ENCODE measurements at regions not wholly inside any gene's neighbourhood (a gene's known extent, or its start where the extent isn't known, plus 50 kb on each side); places are given as distances from the start of the nearest gene placed in this dataset.

DNA sequence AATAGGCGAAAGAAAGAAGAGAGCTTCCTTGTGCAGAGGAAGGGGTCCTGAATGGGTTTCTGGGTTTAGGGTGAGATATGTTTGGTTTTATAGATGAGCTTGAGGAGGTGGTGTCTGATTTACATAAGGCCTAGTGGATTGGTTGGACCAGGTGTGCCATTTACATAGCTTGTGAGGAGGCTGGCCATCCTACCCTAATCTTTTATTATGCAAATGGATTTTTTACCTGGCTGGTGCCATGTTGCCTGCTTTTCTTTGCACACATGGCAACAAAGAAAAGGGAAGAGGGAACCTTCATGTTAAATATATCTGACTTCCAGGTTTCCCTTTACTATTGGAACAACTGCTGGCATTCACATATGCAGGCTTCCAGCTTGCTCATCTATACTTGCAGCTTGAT lies 585.3 kb downstream of the PTPRU start:
- no peaks in the 10 kb centered on the region for H3K4me1 Mint-ChIP-seq

DNA sequence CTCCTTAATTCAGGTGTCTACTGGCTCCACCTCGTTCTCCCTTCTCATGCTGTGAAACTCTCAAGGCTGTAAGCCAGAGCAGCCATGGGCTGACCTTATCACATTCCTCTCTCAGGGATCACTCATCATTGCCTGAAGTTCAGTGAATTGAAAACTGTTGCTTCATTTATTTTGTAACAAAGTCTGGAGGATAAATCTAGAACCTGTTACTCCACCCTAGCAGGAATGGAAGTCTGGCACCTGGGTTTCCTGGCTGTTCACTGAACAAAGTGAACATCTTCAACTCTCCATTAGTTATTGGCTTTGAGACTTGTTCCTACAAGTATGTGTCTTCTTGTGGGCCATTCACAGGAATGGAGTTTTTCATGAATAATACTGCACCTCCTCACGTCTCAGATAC lies 584.1 kb downstream of the PTPRU start:
- Mint-ChIP-seq H3K9me3 (no peaks in the 10 kb centered on the region), H3K27me3 (peaks cover 34% of the 10 kb centered on the region), H3K4me3 (no peak overlapping the region), H3K36me3 (ENCODE audit: low read depth) (no peaks in the 10 kb centered on the region), H3K4me1 (no peaks in the 10 kb centered on the region), H3K27ac (no peak overlapping the region)
- POLR2A ChIA-PET, result no interaction called here
- CTCF ChIA-PET, result no interaction called here
- DNase-seq, result no peak

More for the DNA sequence above, 585.3 kb downstream of the PTPRU start:
- CTCF ChIA-PET, result no interaction called here
- POLR2A ChIA-PET, result no interaction called here
- Mint-ChIP-seq H3K27me3 (peaks cover 24% of the 10 kb centered on the region), H3K36me3 (ENCODE audit: low read depth) (no peaks in the 10 kb centered on the region), H3K27ac (no peak overlapping the region), H3K9me3 (no peaks in the 10 kb centered on the region), H3K4me3 (no peak overlapping the region)
- no peak for DNase-seq

DNA sequence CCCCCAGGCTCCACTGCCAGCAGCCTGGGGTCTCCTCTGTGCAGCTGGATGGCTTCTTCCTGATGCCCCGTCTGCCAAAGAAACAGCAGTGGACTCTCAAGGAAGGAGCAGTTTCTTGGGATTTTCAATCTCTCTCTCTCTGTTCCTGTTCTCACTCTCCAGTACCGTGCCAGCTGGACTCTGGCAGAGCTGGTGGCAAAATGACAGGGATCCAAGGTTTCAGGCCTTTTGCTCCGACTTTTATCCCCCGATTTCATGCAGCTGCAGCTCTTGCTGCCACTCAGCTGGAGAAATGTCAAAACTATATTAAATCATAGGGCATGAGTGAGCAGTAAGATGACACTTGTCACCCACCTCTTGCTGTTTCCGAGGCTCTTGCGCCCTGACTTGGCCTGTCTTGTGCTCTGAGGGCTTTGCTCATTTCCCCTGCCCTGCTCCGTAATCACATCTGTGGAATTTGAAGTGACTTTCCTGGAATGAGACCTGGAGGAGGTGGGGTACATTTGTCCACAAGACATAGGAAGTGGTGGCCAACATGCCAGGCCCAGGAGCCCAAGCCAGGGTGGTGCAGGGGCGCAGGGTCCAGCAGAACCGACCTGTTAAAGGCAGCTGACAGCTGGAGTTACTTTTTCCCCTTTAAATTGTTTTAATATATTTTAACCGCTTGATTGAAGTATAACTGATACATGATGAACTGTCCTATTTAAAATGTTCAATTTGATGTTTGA lies 576.2 kb downstream of the PTPRU start:
- no peak overlapping the region for H3K27ac Mint-ChIP-seq
- peaks cover 25% of the 10 kb centered on the region for H3K27me3 Mint-ChIP-seq
- no peak for DNase-seq
- H3K36me3 Mint-ChIP-seq (ENCODE audit: low read depth), result no peaks in the 10 kb centered on the region
- H3K4me3 Mint-ChIP-seq, result no peak overlapping the region
- POLR2A ChIA-PET, result no interaction called here
- no peaks in the 10 kb centered on the region for H3K9me3 Mint-ChIP-seq
- no peaks in the 10 kb centered on the region for H3K4me1 Mint-ChIP-seq
- CTCF ChIA-PET, result no interaction called here

DNA sequence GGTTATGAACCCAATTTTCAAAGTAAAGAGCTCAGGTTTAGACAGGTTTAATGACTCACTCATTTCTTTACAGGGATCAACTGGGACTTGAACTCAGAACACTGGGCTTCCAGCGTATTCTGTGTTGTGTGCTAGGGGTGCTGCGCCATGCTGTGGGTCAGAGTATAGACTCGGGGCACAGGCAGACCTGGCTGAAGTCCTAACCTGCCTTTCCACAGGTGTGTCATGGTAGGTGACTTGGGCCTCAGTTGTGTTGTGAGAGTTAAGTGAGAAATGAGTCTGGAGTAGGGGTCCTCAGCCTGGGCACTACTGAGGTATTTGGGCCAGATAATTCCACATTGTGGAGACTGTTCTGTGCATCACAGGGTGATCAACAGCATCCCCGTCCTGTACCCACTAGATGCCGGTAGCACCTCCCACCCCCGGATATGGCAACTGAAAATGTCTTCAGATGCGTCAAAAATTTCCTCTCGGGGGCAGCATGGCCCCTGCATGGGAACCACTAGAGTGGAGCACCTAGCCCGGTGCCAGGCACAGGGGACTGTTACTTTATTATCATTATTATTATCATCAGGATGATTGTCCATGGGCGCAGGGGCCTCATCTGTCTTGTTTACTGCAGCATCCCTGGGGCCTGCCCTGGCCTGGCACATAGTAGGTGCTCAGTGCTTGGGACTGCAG lies 575.5 kb downstream of the PTPRU start:
- H3K9me3 Mint-ChIP-seq, result no peaks in the 10 kb centered on the region
- no peak overlapping the region for H3K4me3 Mint-ChIP-seq
- POLR2A ChIA-PET, result no interaction called here
- DNase-seq, result no peak
- H3K27ac Mint-ChIP-seq, result no peak overlapping the region
- CTCF ChIA-PET, result no interaction called here
- H3K36me3 Mint-ChIP-seq (ENCODE audit: low read depth), result no peaks in the 10 kb centered on the region
- peaks cover 20% of the 10 kb centered on the region for H3K27me3 Mint-ChIP-seq
- H3K4me1 Mint-ChIP-seq, result no peaks in the 10 kb centered on the region

DNA sequence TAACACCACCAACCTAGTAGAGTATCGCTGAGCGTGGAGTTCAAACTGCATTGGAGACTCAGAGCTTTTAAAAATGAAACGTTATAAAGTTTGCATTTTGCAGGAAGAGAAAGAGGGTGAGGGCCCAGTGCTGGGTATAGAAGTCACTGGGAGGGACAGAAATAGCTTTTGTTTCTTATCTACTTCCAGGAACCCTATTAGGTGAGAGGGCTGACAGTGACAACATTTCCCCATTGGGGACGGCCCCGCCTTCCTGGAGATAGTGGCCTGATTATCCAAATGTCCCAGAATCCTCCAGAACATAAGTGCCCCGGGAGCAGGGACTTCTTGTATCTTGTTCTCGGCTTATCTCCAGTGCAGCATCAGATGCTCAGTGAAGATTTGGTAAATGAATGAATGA lies 574.9 kb downstream of the PTPRU start:
- peaks cover 17% of the 10 kb centered on the region for H3K27me3 Mint-ChIP-seq
- no peaks in the 10 kb centered on the region for H3K4me1 Mint-ChIP-seq
- DNase-seq, result no peak
- H3K9me3 Mint-ChIP-seq, result no peaks in the 10 kb centered on the region
- H3K27ac Mint-ChIP-seq, result no peak overlapping the region
- H3K4me3 Mint-ChIP-seq, result no peak overlapping the region
- no peaks in the 10 kb centered on the region for H3K36me3 Mint-ChIP-seq (ENCODE audit: low read depth)
- ChIA-PET CTCF (no interaction called here), POLR2A (no interaction called here)

DNA sequence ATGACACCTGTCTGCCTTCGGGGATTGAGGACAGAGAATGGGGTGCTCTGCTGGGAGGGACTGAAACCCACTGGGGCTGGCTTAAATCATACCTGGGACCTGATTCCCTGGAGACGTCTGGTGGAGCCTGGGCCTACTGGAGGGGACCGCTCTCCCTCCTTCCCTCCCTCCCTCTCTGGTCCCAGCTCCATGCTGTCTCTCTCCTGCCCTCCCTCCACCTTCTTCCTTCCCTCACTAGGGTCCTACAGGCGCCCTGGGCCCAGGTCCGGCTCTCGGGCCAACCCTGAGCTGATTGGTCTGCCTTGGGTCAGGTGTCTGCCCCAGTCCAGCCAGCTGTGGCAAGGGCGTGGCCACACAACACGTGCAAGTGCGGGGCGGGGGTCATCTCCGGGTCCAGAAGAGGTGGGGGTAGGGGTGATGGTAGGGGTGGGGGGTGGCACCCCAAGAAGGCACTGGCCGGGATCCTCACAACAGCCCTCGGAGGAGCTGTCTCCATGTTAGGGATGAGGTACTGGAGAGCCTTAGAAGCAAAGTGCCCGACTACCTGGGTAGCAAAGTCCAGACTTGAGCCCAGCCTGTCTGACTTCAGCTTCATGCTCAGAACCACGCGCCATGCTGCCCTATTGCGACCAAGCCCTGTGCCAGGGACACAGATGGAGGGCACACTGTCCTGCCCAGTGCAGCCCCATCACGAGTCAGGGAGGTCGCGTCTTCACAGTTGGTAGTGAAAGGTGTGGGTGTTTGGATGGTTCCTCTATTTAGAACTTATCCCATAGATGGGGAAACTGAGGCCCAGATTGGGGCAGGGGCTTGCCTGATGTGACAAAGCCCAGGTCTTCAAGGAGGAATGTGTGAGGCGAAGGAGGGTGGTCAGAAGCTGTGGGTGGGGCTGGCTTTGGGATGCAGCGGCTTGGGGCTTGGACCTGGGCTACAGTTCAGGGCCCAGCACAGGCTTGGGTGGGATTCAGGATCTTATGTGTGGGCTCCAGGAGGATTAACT lies 574.1 kb downstream of the PTPRU start:
- H3K9me3 Mint-ChIP-seq, result no peaks in the 10 kb centered on the region
- H3K36me3 Mint-ChIP-seq (ENCODE audit: low read depth), result no peaks in the 10 kb centered on the region
- H3K4me3 Mint-ChIP-seq, result no peak overlapping the region
- H3K27ac Mint-ChIP-seq, result no peak overlapping the region
- no peaks in the 10 kb centered on the region for H3K4me1 Mint-ChIP-seq
- POLR2A ChIA-PET, result no interaction called here
- H3K27me3 Mint-ChIP-seq, result peaks cover 9% of the 10 kb centered on the region
- no peak for DNase-seq
- CTCF ChIA-PET, result no interaction called here

DNA sequence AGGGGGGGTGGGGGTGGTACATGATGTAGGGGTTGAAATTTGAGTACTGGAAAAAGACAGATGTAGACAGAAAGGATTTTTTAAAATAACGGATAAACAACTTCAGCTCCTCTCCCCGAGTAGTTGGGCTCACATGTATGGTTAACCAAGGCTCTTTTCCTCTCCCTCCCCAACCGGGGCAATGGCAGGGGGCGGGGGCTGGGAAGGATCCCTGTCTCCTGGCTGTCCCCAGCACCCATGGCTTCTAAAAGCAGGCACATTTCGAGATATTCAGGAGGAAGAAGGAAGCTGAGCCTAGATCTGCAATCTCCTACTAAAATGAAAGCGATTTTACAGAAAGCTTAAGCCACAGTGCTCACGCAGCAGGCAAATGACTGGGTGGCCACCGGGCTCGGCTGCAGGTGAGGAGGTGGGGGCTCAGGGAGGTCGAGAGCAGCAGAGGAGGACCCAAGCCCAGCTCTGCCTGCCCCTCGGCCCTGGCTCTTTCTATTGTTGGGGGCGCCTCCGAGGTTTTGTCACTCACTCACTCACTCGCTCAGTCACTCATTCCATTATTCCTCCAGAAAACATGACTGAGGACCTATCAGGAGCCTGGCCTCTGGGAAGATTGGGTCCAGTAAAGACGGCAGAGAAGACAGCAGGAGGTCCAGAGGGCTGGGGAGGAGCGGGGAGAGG lies 573.3 kb downstream of the PTPRU start:
- no peaks in the 10 kb centered on the region for H3K36me3 Mint-ChIP-seq (ENCODE audit: low read depth)
- no peaks in the 10 kb centered on the region for H3K4me1 Mint-ChIP-seq
- H3K9me3 Mint-ChIP-seq, result no peaks in the 10 kb centered on the region
- H3K27me3 Mint-ChIP-seq, result peaks cover 7% of the 10 kb centered on the region
- no peak overlapping the region for H3K4me3 Mint-ChIP-seq
- ChIA-PET CTCF (no interaction called here), POLR2A (no interaction called here)
- no peak for DNase-seq
- H3K27ac Mint-ChIP-seq, result no peak overlapping the region

DNA sequence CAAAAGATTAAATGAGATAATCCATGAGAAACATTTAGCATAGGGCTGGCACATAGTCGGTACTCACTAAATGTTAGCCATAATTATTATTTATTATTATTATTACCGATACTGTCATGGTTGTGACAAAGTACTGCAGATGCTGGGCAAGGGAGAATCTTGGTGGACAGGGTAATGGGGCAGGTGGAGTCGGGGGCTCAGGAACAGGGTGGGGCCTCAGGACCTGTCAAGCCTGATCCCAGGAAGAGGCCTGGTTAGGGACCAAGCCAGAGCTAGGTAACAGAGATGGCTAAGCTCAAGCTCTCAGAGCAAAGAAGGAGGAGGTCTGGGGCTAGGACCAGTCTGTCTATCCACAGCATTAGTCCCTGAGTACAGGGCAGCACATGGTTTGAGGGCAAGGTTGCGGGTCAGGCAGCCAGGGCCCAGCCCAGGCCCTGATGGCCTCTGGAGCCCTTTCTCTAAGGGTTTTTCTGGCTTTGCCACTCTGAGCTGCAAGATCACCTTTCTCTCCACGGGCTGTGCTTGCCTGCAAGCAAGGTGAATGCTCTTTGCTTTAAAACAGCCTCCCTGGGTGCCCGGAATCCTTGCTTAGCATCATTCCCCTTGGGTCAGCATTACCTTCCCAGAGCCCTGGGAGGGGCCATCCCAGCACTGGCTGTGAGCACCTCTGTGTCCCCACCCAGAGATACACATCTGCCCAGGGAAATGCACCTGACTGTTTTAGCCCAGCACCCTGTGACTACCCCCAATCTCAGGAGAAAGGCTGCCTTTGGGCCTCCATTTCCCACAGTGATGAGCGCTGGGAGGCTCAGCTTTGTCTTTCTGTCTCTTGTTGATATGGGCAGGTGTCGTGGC lies 572.0 kb downstream of the PTPRU start:
- peaks cover 4% of the 10 kb centered on the region for H3K27me3 Mint-ChIP-seq
- no peak overlapping the region for H3K27ac Mint-ChIP-seq
- H3K9me3 Mint-ChIP-seq, result no peaks in the 10 kb centered on the region
- no peak overlapping the region for H3K4me3 Mint-ChIP-seq
- POLR2A ChIA-PET, result no interaction called here
- CTCF ChIA-PET, result no interaction called here
- H3K36me3 Mint-ChIP-seq (ENCODE audit: low read depth), result no peaks in the 10 kb centered on the region
- H3K4me1 Mint-ChIP-seq, result no peaks in the 10 kb centered on the region
- DNase-seq, result no peak

DNA sequence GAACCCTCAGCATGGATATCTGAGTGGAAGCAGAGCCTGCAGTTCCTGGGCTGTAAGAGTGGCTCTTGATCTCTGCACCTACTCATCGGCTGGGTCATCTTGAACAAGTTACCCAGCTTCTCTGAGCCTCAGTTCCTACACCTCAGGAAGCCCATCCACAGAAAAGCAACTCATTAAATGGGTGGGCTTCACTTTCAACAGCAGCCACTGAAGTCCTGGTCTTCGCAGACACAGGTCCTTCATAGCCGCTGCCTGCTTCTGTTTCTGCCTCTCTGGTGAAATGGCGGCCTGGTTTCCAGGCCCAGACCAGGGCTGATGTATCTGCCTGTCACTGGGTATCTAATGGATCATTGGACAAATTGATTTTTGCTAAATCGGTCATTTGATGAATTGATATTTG lies 571.4 kb downstream of the PTPRU start:
- Mint-ChIP-seq H3K27me3 (peaks cover 4% of the 10 kb centered on the region), H3K9me3 (no peaks in the 10 kb centered on the region), H3K36me3 (ENCODE audit: low read depth) (no peaks in the 10 kb centered on the region), H3K27ac (no peak overlapping the region), H3K4me3 (no peak overlapping the region), H3K4me1 (no peaks in the 10 kb centered on the region)
- no peak for DNase-seq
- ChIA-PET POLR2A (no interaction called here), CTCF (no interaction called here)

DNA sequence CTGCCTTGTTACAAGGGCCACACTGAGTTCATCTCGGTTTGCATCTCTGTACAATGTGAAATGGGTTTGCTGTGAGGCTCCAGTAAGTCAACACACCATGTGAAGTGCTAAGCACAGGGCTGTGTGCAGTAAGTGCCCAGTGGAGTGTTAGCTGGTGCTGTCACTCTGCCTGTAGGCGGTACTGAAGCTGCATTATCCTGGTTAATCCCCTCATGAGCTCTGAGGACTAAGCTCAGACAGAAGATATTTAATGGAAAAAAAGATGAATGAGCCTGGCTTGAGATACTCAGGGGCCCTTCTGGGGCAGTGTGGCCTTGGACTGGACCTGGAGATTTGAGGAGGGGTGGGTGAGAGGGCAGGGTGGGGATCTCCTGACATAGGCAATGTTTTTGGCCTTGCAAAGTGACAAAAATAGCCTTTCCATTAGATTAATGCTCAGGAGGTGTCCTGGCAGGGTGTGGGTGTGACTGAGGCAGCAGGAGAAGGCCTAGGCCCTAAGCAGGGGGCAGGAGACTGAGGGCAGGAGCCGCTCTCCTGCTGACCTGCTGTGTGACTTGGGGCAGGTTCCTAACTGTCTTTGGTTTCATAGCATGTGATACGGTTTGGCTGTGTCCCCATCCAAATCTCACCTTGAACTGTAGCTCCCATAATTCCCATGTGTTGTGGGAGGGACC lies 570.5 kb downstream of the PTPRU start:
- ChIA-PET POLR2A (no interaction called here), CTCF (no interaction called here)
- H3K27me3 Mint-ChIP-seq, result peaks cover 4% of the 10 kb centered on the region
- H3K4me3 Mint-ChIP-seq, result no peak overlapping the region
- no peak for DNase-seq
- no peaks in the 10 kb centered on the region for H3K9me3 Mint-ChIP-seq
- no peaks in the 10 kb centered on the region for H3K4me1 Mint-ChIP-seq
- H3K27ac Mint-ChIP-seq, result no peak overlapping the region
- H3K36me3 Mint-ChIP-seq (ENCODE audit: low read depth), result no peaks in the 10 kb centered on the region

DNA sequence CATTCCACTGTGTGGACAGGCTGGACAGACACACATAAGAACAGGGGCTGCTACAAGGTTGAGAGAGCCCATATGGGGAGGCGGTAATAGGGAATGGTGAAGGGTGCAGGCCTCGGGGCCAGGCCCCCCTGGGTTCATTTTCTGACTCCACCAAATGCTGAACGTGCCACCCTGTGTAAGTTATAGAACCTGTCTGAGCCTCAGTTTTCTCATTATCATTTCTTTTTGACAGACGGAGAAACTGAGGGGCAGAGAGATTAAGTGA lies 569.5 kb downstream of the PTPRU start:
- DNase-seq, result peak; percentile 7
- Mint-ChIP-seq H3K4me1 (no peaks in the 10 kb centered on the region), H3K36me3 (ENCODE audit: low read depth) (no peaks in the 10 kb centered on the region), H3K27ac (no peak overlapping the region), H3K27me3 (peaks cover 4% of the 10 kb centered on the region), H3K4me3 (no peak overlapping the region), H3K9me3 (no peaks in the 10 kb centered on the region)
- ChIA-PET CTCF (no interaction called here), POLR2A (no interaction called here)

DNA sequence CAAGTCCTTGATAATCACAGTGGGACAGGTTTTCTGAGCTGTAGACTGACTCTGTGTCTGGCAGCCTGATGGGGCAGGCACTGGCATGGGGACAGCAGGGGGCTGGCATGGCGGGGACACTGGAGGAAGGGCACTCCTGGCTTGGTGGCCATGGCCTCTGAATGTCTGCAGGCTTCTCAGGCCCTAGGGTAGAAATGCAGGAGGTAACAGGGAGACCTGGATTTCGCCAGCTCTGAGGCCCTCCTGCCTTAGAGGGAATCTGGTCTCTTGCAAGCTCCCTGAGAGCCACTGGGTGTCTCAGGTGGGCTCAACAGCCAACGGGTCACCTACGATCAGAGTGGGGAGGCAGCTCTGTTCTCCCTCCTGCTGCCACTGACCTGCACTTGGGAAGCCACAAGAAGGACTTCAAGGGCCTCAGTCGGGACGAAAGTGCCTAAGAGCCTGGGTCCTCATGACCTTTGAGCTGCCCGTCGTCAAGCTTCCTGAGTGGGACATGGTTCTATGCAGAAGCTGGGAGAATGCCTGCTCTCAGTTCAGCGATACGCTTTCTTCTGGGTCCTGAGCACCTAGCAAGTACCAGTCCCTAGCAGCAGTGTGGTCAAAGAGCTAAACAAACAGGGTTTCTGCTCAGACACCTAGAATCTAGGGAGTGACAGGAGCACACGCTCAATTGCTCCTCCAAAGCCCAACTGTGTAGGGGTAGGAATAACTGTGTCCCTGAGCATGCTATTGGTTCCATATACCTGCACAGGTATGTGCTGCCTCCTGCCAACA lies 569.0 kb downstream of the PTPRU start:
- H3K4me1 Mint-ChIP-seq, result no peaks in the 10 kb centered on the region
- no peaks in the 10 kb centered on the region for H3K9me3 Mint-ChIP-seq
- no peak overlapping the region for H3K4me3 Mint-ChIP-seq
- H3K27ac Mint-ChIP-seq, result no peak overlapping the region
- H3K27me3 Mint-ChIP-seq, result peaks cover 2% of the 10 kb centered on the region
- ChIA-PET POLR2A (no interaction called here), CTCF (no interaction called here)
- H3K36me3 Mint-ChIP-seq (ENCODE audit: low read depth), result no peaks in the 10 kb centered on the region
- DNase-seq, result peak; percentile 12
